SK-N-SH (cell line): ENCODE measurements at regions not wholly inside any gene's neighbourhood (a gene's known extent, or its start where the extent isn't known, plus 50 kb on each side); places are given as distances from the start of the nearest gene placed in this dataset.

Experiments
- CTCF ChIP-seq: fragments of 200-600 bp; sonication (generic); IDR thresholded peaks from 2 replicates; pipeline ENCODE4 v1.6.1; 2017; ENCODE audit warnings: antibody characterized with exemption, mild to moderate bottlenecking, moderate library complexity
- EZH2phosphoT487 ChIP-seq: fragments of 200-600 bp; sonication (generic); IDR thresholded peaks from 2 replicates; pipeline ENCODE4 v1.6.1; 2017; ENCODE audit warnings: low read depth, mixed run types, mild to moderate bottlenecking, antibody characterized with exemption, moderate library complexity, borderline replicate concordance
- FOSL2 ChIP-seq: IDR thresholded peaks from 2 replicates; pipeline ENCODE4 v1.4.0; 2012; ENCODE audit warnings: low read depth, mild to moderate bottlenecking, moderate library complexity, borderline replicate concordance
- IRF3 ChIP-seq: fragments of 150-350 bp; IDR thresholded peaks from 2 replicates; pipeline ENCODE4 v1.6.1; 2016; ENCODE audit warnings: mild to moderate bottlenecking, low read depth, low read length
- JUND ChIP-seq: IDR thresholded peaks from 2 replicates; pipeline ENCODE4 v1.4.0; 2012
- MAX ChIP-seq: IDR thresholded peaks from 2 replicates; pipeline ENCODE4 v1.4.0; 2012; ENCODE audit warnings: low read depth
- PBX3 ChIP-seq: IDR thresholded peaks from 2 replicates; pipeline ENCODE4; 2012
- POLR2AphosphoS5 ChIP-seq: IDR thresholded peaks from 2 replicates; pipeline ENCODE4 v1.6.1; 2012; ENCODE audit warnings: low read depth, low read length
- RAD21 ChIP-seq: IDR thresholded peaks from 2 replicates; pipeline ENCODE4 v1.6.1; 2012; ENCODE audit warnings: mild to moderate bottlenecking, low read length
- REST ChIP-seq: IDR thresholded peaks from 2 replicates; pipeline ENCODE4 v1.6.1; 2012; ENCODE audit warnings: mild to moderate bottlenecking, low read depth, low read length, moderate library complexity
- SIN3A ChIP-seq: IDR thresholded peaks from 2 replicates; pipeline ENCODE4 v1.6.1; 2012; ENCODE audit warnings: low read depth, mild to moderate bottlenecking, low read length, moderate library complexity, borderline replicate concordance
- TAF1 ChIP-seq: IDR thresholded peaks from 2 replicates; pipeline ENCODE4 v1.6.1; 2012; ENCODE audit warnings: low read depth, mild to moderate bottlenecking, low read length, moderate library complexity, borderline replicate concordance
- YY1 ChIP-seq: IDR thresholded peaks from 2 replicates; pipeline ENCODE4 v1.4.0; 2012; ENCODE audit warnings: low read depth, mild to moderate bottlenecking

- no peak for TF ChIP-seq CTCF
- no peak for TF ChIP-seq FOSL2
- no peak for TF ChIP-seq IRF3
- no peak for TF ChIP-seq POLR2AphosphoS5
- no peak for TF ChIP-seq MAX
- TF ChIP-seq REST = no peak
- no peak for TF ChIP-seq SIN3A
- TF ChIP-seq RAD21 = no peak
- TF ChIP-seq JUND = no peak
- no peak for TF ChIP-seq YY1
- TF ChIP-seq EZH2phosphoT487 = no peak
- TF ChIP-seq TAF1 = no peak
- TF ChIP-seq PBX3 = no peak
These were observed 98.6 kb upstream of the PAPPA2 start for GRCh38 chr1:176364236-176364905.
